Breast epithelium (tissue), 4 donors: ENCODE measurements at regions not wholly inside any gene's neighbourhood (a gene's known extent, or its start where the extent isn't known, plus 50 kb on each side); places are given as distances from the start of the nearest gene placed in this dataset.

Source experiments
- DNase-seq, 2 donors: peaks; one replicate each; pipeline ENCODE4 v3.0.0-alpha.2; 2019; ENCODE audit warnings: low spot score in 2 of 2
- H3K27ac ChIP-seq, 2 donors: fragments of 200-600 bp; sonication (generic) in 1 of 2; one replicate each; pipeline ENCODE4 v1.5.1; 2016 to 2019; ENCODE audit warnings: mild to moderate bottlenecking in 1 of 2
- H3K27me3 ChIP-seq, 2 donors: fragments of 200-600 bp; sonication (generic) in 1 of 2; one replicate each; pipeline versions ENCODE4 v1.5.1 to v1.6.0; 2017 to 2019; ENCODE audit warnings: control low read depth in 1 of 2, mild to moderate bottlenecking in 1 of 2
- H3K36me3 ChIP-seq: fragments of 200-600 bp; one replicate; pipeline ENCODE4 v1.5.1; 2019
- H3K4me1 ChIP-seq, 2 donors: fragments of 200-600 bp; sonication (generic); one replicate each; pipeline ENCODE4 v1.5.1; 2016 to 2019; ENCODE audit warnings: control low read depth in 1 of 2
- H3K4me3 ChIP-seq, 3 donors: fragments of 200-600 bp; sonication (generic); 1 replicate in 2 of 3; 2 replicates in 1 of 3; pipeline ENCODE4 v1.5.1; 2016 to 2019; ENCODE audit warnings: mild to moderate bottlenecking in 3 of 3, moderate library complexity in 2 of 3
- H3K9me3 ChIP-seq, 2 donors: fragments of 200-600 bp; sonication (generic) in 1 of 2; one replicate each; pipeline ENCODE4 v1.5.1; 2016 to 2019; ENCODE audit warnings: control low read depth in 1 of 2
- POLR2A ChIP-seq: fragments of 450-650 bp; IDR thresholded peaks from one replicate; pipeline ENCODE4 v1.6.1; 2016; ENCODE audit warnings: antibody characterized with exemption, mild to moderate bottlenecking, moderate library complexity
- POLR2AphosphoS5 ChIP-seq, 3 donors: sonication (generic); formaldehyde crosslinking; IDR thresholded peaks; one replicate each; pipeline ENCODE4 v1.6.1; 2017; ENCODE audit warnings: antibody characterized with exemption in 3 of 3
- intact Hi-C: fragments of 100-400 bp; cut with DNase I; formaldehyde crosslinking; loops from one replicate; pipeline ENCODE4 v1.15.1; 2023; ENCODE audit warnings: low total_unique reads
- TF ChIP-seq, protein P1 (sequence below), 3 donors: fragments of 450-650 bp; IDR thresholded peaks; one replicate each; pipeline ENCODE4 v1.5.1; 2016 to 2017; ENCODE audit warnings: antibody characterized with exemption in 3 of 3, mild to moderate bottlenecking in 3 of 3, moderate library complexity in 3 of 3

DNA sequence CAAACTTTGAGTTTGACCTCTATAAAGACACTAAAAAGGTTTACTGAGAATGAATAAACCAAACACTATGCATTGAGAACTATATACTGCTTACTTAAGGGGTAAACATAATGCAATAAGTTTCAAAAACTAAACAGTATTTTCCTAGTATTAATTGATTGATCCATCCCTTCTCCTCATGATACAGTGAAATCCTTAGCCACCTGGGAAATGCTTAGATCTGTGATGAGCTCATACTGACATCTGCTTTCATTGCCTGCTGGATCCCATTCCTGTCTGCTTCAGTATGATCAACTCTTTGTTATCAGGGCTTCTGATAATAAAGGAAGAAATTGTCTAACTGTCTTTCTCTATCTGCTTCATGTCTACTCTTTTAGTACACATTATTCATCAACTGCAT lies 74.9 kb upstream of the UBE2E3 start:
- DNase-seq, result no peak
- Histone ChIP-seq H3K4me3 (no peak overlapping the region), H3K27me3 (no peaks in the 10 kb centered on the region), H3K9me3 (no peaks in the 10 kb centered on the region), H3K4me1 (no peaks in the 10 kb centered on the region), H3K27ac (no peak overlapping the region), H3K36me3 (no peaks in the 10 kb centered on the region)
- TF ChIP-seq, protein P1, sequence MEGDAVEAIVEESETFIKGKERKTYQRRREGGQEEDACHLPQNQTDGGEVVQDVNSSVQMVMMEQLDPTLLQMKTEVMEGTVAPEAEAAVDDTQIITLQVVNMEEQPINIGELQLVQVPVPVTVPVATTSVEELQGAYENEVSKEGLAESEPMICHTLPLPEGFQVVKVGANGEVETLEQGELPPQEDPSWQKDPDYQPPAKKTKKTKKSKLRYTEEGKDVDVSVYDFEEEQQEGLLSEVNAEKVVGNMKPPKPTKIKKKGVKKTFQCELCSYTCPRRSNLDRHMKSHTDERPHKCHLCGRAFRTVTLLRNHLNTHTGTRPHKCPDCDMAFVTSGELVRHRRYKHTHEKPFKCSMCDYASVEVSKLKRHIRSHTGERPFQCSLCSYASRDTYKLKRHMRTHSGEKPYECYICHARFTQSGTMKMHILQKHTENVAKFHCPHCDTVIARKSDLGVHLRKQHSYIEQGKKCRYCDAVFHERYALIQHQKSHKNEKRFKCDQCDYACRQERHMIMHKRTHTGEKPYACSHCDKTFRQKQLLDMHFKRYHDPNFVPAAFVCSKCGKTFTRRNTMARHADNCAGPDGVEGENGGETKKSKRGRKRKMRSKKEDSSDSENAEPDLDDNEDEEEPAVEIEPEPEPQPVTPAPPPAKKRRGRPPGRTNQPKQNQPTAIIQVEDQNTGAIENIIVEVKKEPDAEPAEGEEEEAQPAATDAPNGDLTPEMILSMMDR (IDR thresholded peaks at IDR 0.05), result no peak
- TF ChIP-seq POLR2AphosphoS5 (IDR thresholded peaks at IDR 0.05) (no peak), POLR2A (no peak)
- intact Hi-C loops, result no loop called here

DNA sequence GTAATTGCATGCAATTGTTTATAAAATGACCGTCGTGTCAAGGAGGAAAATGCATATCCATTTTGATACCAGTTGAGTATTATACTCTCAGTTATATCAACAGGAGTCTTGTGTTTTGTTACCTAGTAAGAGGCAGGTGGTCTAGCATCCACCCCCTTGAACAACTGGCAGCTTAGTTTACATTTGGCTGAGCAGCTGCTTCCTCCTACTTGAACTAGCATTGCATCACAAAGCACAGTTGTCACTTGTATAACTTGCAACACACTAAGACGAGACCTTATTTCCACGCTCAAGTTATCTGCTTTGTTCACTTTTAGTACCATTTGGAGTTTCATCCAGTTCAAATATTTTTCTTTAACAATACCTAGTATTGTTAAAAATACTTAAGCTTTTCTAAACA lies 75.4 kb upstream of the UBE2E3 start:
- H3K27ac ChIP-seq, result no peak overlapping the region
- H3K9me3 ChIP-seq, result no peaks in the 10 kb centered on the region
- TF ChIP-seq POLR2A, result no peak
- TF ChIP-seq POLR2AphosphoS5 (IDR thresholded peaks at IDR 0.05), result no peak
- TF ChIP-seq, protein P1 (IDR thresholded peaks at IDR 0.05), result no peak

DNA sequence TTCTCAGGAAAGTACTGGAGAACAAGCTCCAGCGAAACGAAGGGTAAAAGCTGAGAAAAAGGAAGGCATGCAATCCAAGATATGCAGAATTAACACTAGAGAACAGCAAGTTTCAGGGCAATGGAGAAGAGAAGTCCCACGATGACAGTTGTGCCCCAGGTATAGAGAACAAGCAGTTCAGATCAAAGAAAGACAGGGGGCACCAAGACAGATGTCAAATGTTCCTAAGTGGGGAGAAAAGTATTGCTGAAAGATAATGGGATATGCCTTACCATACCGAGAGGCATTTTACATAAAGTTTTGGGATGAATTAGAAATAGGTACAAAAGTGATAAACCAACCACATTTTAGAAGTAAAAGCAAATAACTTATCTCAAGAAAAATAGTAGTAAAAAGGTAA lies 79.1 kb upstream of the UBE2E3 start:
- H3K27ac ChIP-seq, result no peak overlapping the region
- no peak for DNase-seq
- intact Hi-C loops, result no loop called here
- TF ChIP-seq, protein P1 (IDR thresholded peaks at IDR 0.05), result no peak
- TF ChIP-seq POLR2A, result no peak
- TF ChIP-seq POLR2AphosphoS5 (IDR thresholded peaks at IDR 0.05), result no peak
- H3K27me3 ChIP-seq, result no peaks in the 10 kb centered on the region
- no peaks in the 10 kb centered on the region for H3K4me1 ChIP-seq
- no peaks in the 10 kb centered on the region for H3K36me3 ChIP-seq
- H3K9me3 ChIP-seq, result no peaks in the 10 kb centered on the region
- no peak overlapping the region for H3K4me3 ChIP-seq

More for the DNA sequence above, 75.4 kb upstream of the UBE2E3 start:
- H3K36me3 ChIP-seq, result no peaks in the 10 kb centered on the region
- intact Hi-C loops, result no loop called here
- H3K27me3 ChIP-seq, result no peaks in the 10 kb centered on the region
- H3K4me3 ChIP-seq, result no peak overlapping the region
- DNase-seq, result no peak
- no peaks in the 10 kb centered on the region for H3K4me1 ChIP-seq

DNA sequence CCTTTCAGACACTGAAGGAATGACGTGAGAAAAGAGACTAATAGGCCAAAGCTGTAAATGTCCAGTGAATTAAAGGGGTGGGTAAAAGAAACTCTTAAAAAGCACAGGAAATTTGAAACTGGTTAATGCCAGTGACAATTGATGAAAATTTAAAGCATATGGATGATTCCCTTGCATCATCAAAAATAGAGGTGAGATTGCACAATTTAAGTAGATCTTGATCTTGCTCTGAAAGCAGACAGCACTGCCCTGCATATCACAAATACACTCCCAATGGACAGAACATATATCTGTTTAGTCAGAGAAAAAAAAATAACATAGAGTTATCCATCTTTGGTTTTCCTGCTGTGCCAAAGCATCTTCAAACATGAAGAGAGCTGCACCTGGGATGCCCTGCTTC lies 86.7 kb upstream of the UBE2E3 start:
- no peak for DNase-seq
- Histone ChIP-seq H3K9me3 (no peaks in the 10 kb centered on the region), H3K27me3 (no peaks in the 10 kb centered on the region), H3K4me3 (no peak overlapping the region), H3K36me3 (no peaks in the 10 kb centered on the region), H3K4me1 (no peaks in the 10 kb centered on the region), H3K27ac (no peak overlapping the region)
- no peak for TF ChIP-seq POLR2AphosphoS5 (IDR thresholded peaks at IDR 0.05)
- TF ChIP-seq, protein P1 (IDR thresholded peaks at IDR 0.05), result no peak
- no peak for TF ChIP-seq POLR2A
- intact Hi-C loops, result no loop called here

DNA sequence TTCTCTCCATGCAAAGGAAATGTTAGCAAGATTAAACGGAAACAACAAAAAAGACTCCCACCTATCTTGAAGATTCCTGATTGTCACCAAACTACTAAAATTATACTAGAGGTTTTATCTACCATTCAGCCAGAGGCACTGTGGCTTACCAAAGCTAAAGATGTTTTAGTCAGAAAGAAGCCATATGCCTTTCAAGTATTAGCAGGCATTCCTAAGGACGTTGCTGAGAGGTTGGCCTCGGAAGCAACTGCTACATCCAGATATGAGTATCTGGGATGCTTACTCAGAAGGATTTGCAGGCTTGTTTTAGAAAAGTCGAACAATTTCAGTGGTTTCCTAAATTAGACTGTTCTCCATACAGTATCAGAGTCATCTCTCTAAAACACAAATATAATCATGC lies 88.3 kb upstream of the UBE2E3 start:
- DNase-seq, result no peak
- Histone ChIP-seq H3K4me3 (no peak overlapping the region), H3K36me3 (no peaks in the 10 kb centered on the region), H3K4me1 (no peaks in the 10 kb centered on the region), H3K27me3 (no peaks in the 10 kb centered on the region), H3K27ac (no peak overlapping the region), H3K9me3 (no peaks in the 10 kb centered on the region)
- TF ChIP-seq, protein P1 (IDR thresholded peaks at IDR 0.05), result no peak
- no peak for TF ChIP-seq POLR2A
- no peak for TF ChIP-seq POLR2AphosphoS5 (IDR thresholded peaks at IDR 0.05)
- intact Hi-C loops, result no loop called here
